Keratinocyte (primary cell): ENCODE measurements at regions not wholly inside any gene's neighbourhood (a gene's known extent, or its start where the extent isn't known, plus 50 kb on each side); places are given as distances from the start of the nearest gene placed in this dataset.

ENCODE experiments used
- DNase-seq: peaks from one replicate; pipeline ENCODE4 v3.0.0-alpha.2; 2011; ENCODE audit warnings: low read depth, missing footprints, low spot score
- FAIRE-seq: peaks from 2 replicates; lab custom pipeline; 2011; peaks lifted over from hg19 to GRCh38; lab: Jason Lieb, UNC
- H2AFZ ChIP-seq: 2 replicates; pipeline ENCODE4 v1.6.0; 2012; ENCODE audit warnings: low read length, control low read depth, inconsistent platforms; ENCODE audit not compliant: control insufficient read depth
- H3K27ac ChIP-seq: 2 replicates; pipeline ENCODE4 v1.5.1; 2011; ENCODE audit warnings: low read length; ENCODE audit not compliant: control insufficient read depth, insufficient read depth
- H3K27me3 ChIP-seq: 3 replicates; pipeline ENCODE4 v1.6.0; 2011; ENCODE audit warnings: low read length; ENCODE audit not compliant: control insufficient read depth, insufficient read depth; ENCODE audit errors: extremely low read depth
- H3K36me3 ChIP-seq, 2 experiments: 2 replicates in 1 of 2; 3 replicates in 1 of 2; pipeline ENCODE4 v1.5.1; 2011; ENCODE audit warnings: low read length in 2 of 2, mild to moderate bottlenecking in 1 of 2; ENCODE audit not compliant: control insufficient read depth in 2 of 2, insufficient read depth in 2 of 2; ENCODE audit errors: extremely low read depth in 1 of 2
- H3K4me1 ChIP-seq: 3 replicates; pipeline ENCODE4 v1.5.1; 2011; ENCODE audit warnings: low read length; ENCODE audit not compliant: control insufficient read depth, insufficient read depth; ENCODE audit errors: extremely low read depth
- H3K4me2 ChIP-seq: 3 replicates; pipeline ENCODE4 v1.6.0; 2011; ENCODE audit warnings: low read depth, low read length; ENCODE audit not compliant: control insufficient read depth, insufficient read depth; ENCODE audit errors: extremely low read depth
- H3K4me3 ChIP-seq, 3 experiments: fragments of 200-600 bp in 1 of 3; sonication (generic) in 1 of 3; 2 replicates in 2 of 3; 3 replicates in 1 of 3; pipeline ENCODE4 v1.5.1; 2011 to 2016; ENCODE audit warnings: low read length in 3 of 3, mild to moderate bottlenecking in 3 of 3, control low read depth in 2 of 3, inconsistent platforms in 1 of 3, low read depth in 1 of 3, mixed read lengths in 1 of 3, mixed run types in 1 of 3, moderate library complexity in 1 of 3; ENCODE audit not compliant: control insufficient read depth in 2 of 3, insufficient read depth in 2 of 3; ENCODE audit errors: extremely low read depth in 1 of 3
- H3K79me2 ChIP-seq: 2 replicates; pipeline ENCODE4 v1.6.0; 2012; ENCODE audit warnings: low read length; ENCODE audit not compliant: control insufficient read depth, insufficient read depth
- H3K9ac ChIP-seq: 3 replicates; pipeline ENCODE4 v1.6.0; 2011; ENCODE audit warnings: low read length; ENCODE audit not compliant: control insufficient read depth, insufficient read depth; ENCODE audit errors: extremely low read depth
- H3K9me1 ChIP-seq: 3 replicates; pipeline ENCODE4 v1.6.0; 2011; ENCODE audit warnings: low read length; ENCODE audit not compliant: control insufficient read depth, insufficient read depth; ENCODE audit errors: extremely low read depth
- H3K9me3 ChIP-seq: 2 replicates; pipeline ENCODE4 v1.5.1; 2012; ENCODE audit warnings: low read depth, low read length; ENCODE audit not compliant: control insufficient read depth
- H4K20me1 ChIP-seq: 3 replicates; pipeline ENCODE4 v1.6.0; 2011; ENCODE audit warnings: low read length; ENCODE audit not compliant: control insufficient read depth, insufficient read depth; ENCODE audit errors: extremely low read depth
- EZH2 ChIP-seq: IDR thresholded peaks from one replicate; pipeline ENCODE4 v1.6.1; 2012; ENCODE audit warnings: inconsistent platforms, mild to moderate bottlenecking, low read length, moderate library complexity
- dilution Hi-C: fragments of 300-500 bp; cut with MboI; formaldehyde crosslinking; loops from one replicate; pipeline ENCODE4 v1.7.0; 2020; ENCODE audit warnings: low sequenced_read_pairs; ENCODE audit not compliant: extremely low pct_ligation_motif_present
- TF ChIP-seq, protein P1 (sequence below), 3 experiments: IDR thresholded peaks in 1 of 3; conservative IDR thresholded peaks in 1 of 3; optimal IDR thresholded peaks in 1 of 3; 2 replicates in 2 of 3; 3 replicates in 1 of 3; pipeline versions ENCODE3 to v1.5.1; 2011; ENCODE audit warnings: low read length in 3 of 3, mild to moderate bottlenecking in 3 of 3, moderate library complexity in 2 of 3, control low read depth in 1 of 3, inconsistent platforms in 1 of 3; ENCODE audit not compliant: insufficient read depth in 2 of 3; ENCODE audit errors: extremely low read depth in 1 of 3

DNA sequence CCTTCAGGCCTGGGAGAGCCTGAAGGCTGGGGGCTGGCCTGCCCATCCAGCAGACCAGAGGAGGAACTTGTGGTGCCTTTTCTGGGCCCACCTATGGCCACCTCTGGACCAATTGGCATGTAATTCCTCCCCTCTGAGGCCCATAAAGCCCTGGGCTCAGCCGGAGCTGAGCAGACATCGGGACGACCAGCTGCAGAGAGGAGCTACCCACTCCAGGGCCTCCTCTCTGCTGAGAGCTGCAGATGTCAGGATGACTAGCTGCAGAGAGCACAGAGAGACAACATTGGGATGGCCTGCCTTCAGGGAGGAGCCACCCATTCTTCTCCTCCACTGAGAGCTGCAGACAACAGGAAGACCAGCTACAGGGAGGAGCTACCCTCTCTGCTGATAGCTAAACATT lies 370.1 kb downstream of the CD83 start:
- FAIRE-seq (no peak), DNase-seq (no peak)
- no peaks in the 10 kb centered on the region for H3K4me1 ChIP-seq
- H3K9me3 ChIP-seq = no peaks in the 10 kb centered on the region
- H3K27ac ChIP-seq = no peak overlapping the region
- no peaks in the 10 kb centered on the region for H3K36me3 ChIP-seq
- H2AFZ ChIP-seq = no peak overlapping the region
- no peak overlapping the region for H3K9ac ChIP-seq
- H3K4me2 ChIP-seq = no peak overlapping the region
- dilution Hi-C loops = no loop called here
- H3K4me3 ChIP-seq = no peak overlapping the region
- no peaks in the 10 kb centered on the region for H4K20me1 ChIP-seq
- no peaks in the 10 kb centered on the region for H3K79me2 ChIP-seq
- H3K9me1 ChIP-seq = no peaks in the 10 kb centered on the region
- TF ChIP-seq EZH2 = no peak
- TF ChIP-seq, protein P1, sequence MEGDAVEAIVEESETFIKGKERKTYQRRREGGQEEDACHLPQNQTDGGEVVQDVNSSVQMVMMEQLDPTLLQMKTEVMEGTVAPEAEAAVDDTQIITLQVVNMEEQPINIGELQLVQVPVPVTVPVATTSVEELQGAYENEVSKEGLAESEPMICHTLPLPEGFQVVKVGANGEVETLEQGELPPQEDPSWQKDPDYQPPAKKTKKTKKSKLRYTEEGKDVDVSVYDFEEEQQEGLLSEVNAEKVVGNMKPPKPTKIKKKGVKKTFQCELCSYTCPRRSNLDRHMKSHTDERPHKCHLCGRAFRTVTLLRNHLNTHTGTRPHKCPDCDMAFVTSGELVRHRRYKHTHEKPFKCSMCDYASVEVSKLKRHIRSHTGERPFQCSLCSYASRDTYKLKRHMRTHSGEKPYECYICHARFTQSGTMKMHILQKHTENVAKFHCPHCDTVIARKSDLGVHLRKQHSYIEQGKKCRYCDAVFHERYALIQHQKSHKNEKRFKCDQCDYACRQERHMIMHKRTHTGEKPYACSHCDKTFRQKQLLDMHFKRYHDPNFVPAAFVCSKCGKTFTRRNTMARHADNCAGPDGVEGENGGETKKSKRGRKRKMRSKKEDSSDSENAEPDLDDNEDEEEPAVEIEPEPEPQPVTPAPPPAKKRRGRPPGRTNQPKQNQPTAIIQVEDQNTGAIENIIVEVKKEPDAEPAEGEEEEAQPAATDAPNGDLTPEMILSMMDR (optimal IDR thresholded peaks at IDR 0.05 in 1 of 3, IDR thresholded peaks at IDR 0.05 in 1 of 3, conservative IDR thresholded peaks at IDR 0.05 in 1 of 3; ENCODE audit: extremely low read depth in 1 of 3, insufficient read depth in 2 of 3, low read length in 3 of 3) = no peak
- H3K27me3 ChIP-seq = no peaks in the 10 kb centered on the region

DNA sequence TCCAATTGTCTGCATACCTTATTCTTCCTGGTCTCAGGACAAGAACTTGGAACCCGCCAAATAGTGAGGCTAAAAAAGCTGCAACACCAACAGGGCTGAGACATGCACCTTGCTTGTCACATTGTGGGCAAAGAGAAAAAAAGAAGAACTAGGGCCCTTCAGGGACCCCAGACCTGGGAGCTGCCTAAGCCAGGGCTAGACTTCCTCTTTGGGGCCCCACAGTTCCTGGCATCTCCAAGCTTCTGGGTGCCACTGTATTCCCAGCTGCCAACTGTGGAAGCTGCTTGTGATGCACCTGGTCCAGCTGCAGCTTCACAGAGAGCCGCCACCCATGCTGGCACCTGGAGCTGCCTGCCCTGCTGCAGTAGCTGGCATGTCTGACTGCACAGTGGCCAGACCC lies 370.6 kb downstream of the CD83 start:
- no peaks in the 10 kb centered on the region for H3K9me1 ChIP-seq
- DNase-seq (no peak), FAIRE-seq (no peak)
- no peak overlapping the region for H2AFZ ChIP-seq
- H3K27ac ChIP-seq = no peak overlapping the region
- dilution Hi-C loops = no loop called here
- H3K79me2 ChIP-seq = no peaks in the 10 kb centered on the region
- H3K9ac ChIP-seq = no peak overlapping the region
- no peaks in the 10 kb centered on the region for H3K27me3 ChIP-seq
- no peaks in the 10 kb centered on the region for H3K9me3 ChIP-seq
- H3K4me1 ChIP-seq = no peaks in the 10 kb centered on the region
- H4K20me1 ChIP-seq = no peaks in the 10 kb centered on the region
- H3K4me3 ChIP-seq = no peak overlapping the region
- H3K36me3 ChIP-seq = no peaks in the 10 kb centered on the region
- no peak overlapping the region for H3K4me2 ChIP-seq
- TF ChIP-seq, protein P1 (optimal IDR thresholded peaks at IDR 0.05 in 1 of 3, IDR thresholded peaks at IDR 0.05 in 1 of 3, conservative IDR thresholded peaks at IDR 0.05 in 1 of 3; ENCODE audit: extremely low read depth in 1 of 3, insufficient read depth in 2 of 3, low read length in 3 of 3) = no peak
- no peak for TF ChIP-seq EZH2
